ENCODE measurements at regions not wholly inside any gene's neighbourhood (a gene's known extent, or its start where the extent isn't known, plus 50 kb on each side); places are given as distances from the start of the nearest gene placed in this dataset.

DNA sequence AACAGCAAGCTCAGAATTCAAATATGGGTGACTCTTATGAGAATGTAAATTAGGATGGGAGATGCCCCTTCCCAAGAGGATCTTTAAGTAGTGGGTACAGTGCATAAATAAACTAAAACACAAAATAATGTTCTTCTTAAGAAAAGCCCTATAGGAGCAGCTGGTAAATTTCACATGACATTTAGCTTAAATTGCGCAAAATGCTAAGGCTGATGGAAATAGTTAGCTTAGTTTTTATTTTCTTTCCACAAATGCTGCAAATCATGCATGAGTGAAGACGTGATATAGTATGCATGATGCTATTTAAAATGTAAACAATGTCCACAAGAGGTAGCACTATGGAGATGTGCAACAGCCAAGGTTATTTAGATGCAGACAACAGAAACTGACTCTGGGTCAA is 328.1 kb downstream of the ATP23 start:
- TF ChIP-seq EZH2 (IDR thresholded peaks at IDR 0.05; ENCODE audit: borderline replicate concordance, low read depth, low read length, severe bottlenecking) = no peak
- TF ChIP-seq, protein P1, sequence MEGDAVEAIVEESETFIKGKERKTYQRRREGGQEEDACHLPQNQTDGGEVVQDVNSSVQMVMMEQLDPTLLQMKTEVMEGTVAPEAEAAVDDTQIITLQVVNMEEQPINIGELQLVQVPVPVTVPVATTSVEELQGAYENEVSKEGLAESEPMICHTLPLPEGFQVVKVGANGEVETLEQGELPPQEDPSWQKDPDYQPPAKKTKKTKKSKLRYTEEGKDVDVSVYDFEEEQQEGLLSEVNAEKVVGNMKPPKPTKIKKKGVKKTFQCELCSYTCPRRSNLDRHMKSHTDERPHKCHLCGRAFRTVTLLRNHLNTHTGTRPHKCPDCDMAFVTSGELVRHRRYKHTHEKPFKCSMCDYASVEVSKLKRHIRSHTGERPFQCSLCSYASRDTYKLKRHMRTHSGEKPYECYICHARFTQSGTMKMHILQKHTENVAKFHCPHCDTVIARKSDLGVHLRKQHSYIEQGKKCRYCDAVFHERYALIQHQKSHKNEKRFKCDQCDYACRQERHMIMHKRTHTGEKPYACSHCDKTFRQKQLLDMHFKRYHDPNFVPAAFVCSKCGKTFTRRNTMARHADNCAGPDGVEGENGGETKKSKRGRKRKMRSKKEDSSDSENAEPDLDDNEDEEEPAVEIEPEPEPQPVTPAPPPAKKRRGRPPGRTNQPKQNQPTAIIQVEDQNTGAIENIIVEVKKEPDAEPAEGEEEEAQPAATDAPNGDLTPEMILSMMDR (IDR thresholded peaks at IDR 0.05; ENCODE audit: borderline replicate concordance, extremely low read depth, low read length, poor library complexity, severe bottlenecking) = no peak
